Liver (tissue), 8 donors: ENCODE measurements at regions not wholly inside any gene's neighbourhood (a gene's known extent, or its start where the extent isn't known, plus 50 kb on each side); places are given as distances from the start of the nearest gene placed in this dataset.

Source experiments
- DNase-seq: peaks from one replicate; pipeline ENCODE4 v3.0.0-alpha.2; 2017; ENCODE audit warnings: low spot score
- H3K27ac ChIP-seq, 2 donors: one replicate each; pipeline ENCODE4 v1.7.0; 2013; ENCODE audit warnings: inconsistent platforms in 2 of 2, low read length in 2 of 2, control low read depth in 1 of 2, low read depth in 1 of 2, mild to moderate bottlenecking in 1 of 2
- H3K27me3 ChIP-seq, 4 donors: one replicate each; pipeline versions ENCODE4 v1.6.1 to v1.7.0; 2013; ENCODE audit warnings: low read length in 3 of 4, inconsistent platforms in 1 of 4, mild to moderate bottlenecking in 1 of 4, moderate library complexity in 1 of 4; ENCODE audit not compliant: control insufficient read depth in 4 of 4, insufficient read depth in 4 of 4
- H3K36me3 ChIP-seq, 4 donors: one replicate each; pipeline versions ENCODE4 v1.6.1 to v1.7.0; 2013; ENCODE audit warnings: low read length in 3 of 4, mild to moderate bottlenecking in 3 of 4, low read depth in 1 of 4, moderate library complexity in 1 of 4; ENCODE audit not compliant: control insufficient read depth in 4 of 4, insufficient read depth in 3 of 4
- H3K4me1 ChIP-seq, 4 donors: one replicate each; pipeline versions ENCODE4 v1.6.1 to v1.7.0; 2013; ENCODE audit warnings: low read length in 3 of 4, mild to moderate bottlenecking in 3 of 4, moderate library complexity in 1 of 4; ENCODE audit not compliant: control insufficient read depth in 4 of 4, insufficient read depth in 4 of 4
- H3K4me3 ChIP-seq, 3 donors: one replicate each; pipeline versions ENCODE4 v1.6.1 to v1.7.0; 2013; ENCODE audit warnings: low read length in 3 of 3, control low read depth in 1 of 3, low read depth in 1 of 3, mild to moderate bottlenecking in 1 of 3
- H3K9ac ChIP-seq, 2 donors: one replicate each; pipeline ENCODE4 v1.7.0; 2013; ENCODE audit warnings: low read length in 2 of 2, mild to moderate bottlenecking in 2 of 2, moderate library complexity in 2 of 2, control low read depth in 1 of 2, low read depth in 1 of 2
- H3K9me3 ChIP-seq, 4 donors: one replicate each; pipeline versions ENCODE4 v1.6.1 to v1.7.0; 2013; ENCODE audit warnings: low read length in 3 of 4; ENCODE audit not compliant: control insufficient read depth in 4 of 4
- ATF3 ChIP-seq: IDR thresholded peaks from 2 replicates; pipeline ENCODE4 v1.6.1; 2016; ENCODE audit warnings: antibody characterized with exemption
- CTCF ChIP-seq: fragments of 150-350 bp; IDR thresholded peaks from 2 replicates; pipeline ENCODE4 v1.5.1; 2017; ENCODE audit warnings: improper control_type of control experiment, low read depth, low read length; ENCODE audit not compliant: missing input control
- EGR1 ChIP-seq, 2 donors: IDR thresholded peaks; 2 replicates each; pipeline ENCODE4 v1.6.1; 2016 to 2018; ENCODE audit warnings: antibody characterized with exemption in 2 of 2, low read depth in 2 of 2
- FOXA1 ChIP-seq: IDR thresholded peaks from 2 replicates; pipeline ENCODE4 v1.6.1; 2016; ENCODE audit warnings: antibody characterized with exemption
- FOXA2 ChIP-seq: IDR thresholded peaks from 2 replicates; pipeline ENCODE4 v1.6.1; 2016; ENCODE audit warnings: antibody characterized with exemption
- GABPA ChIP-seq, 2 donors: IDR thresholded peaks in 1 of 2; conservative IDR thresholded peaks in 1 of 2; 2 replicates each; pipeline ENCODE4 v1.6.1; 2016; ENCODE audit warnings: antibody characterized with exemption in 2 of 2, mild to moderate bottlenecking in 1 of 2, moderate library complexity in 1 of 2
- HNF4A ChIP-seq, 2 donors: conservative IDR thresholded peaks; 2 replicates each; pipeline ENCODE4 v1.6.1; 2016; ENCODE audit warnings: antibody characterized with exemption in 2 of 2, mild to moderate bottlenecking in 2 of 2
- HNF4G ChIP-seq: IDR thresholded peaks from 2 replicates; pipeline ENCODE4 v1.6.1; 2016; ENCODE audit warnings: antibody characterized with exemption
- JUND ChIP-seq, 2 donors: IDR thresholded peaks; 2 replicates each; pipeline ENCODE4 v1.6.1; 2016; ENCODE audit warnings: antibody characterized with exemption in 2 of 2
- MAX ChIP-seq: IDR thresholded peaks from 2 replicates; pipeline ENCODE4 v1.6.1; 2016; ENCODE audit warnings: antibody characterized with exemption
- NR2F2 ChIP-seq: IDR thresholded peaks from 2 replicates; pipeline ENCODE4 v1.6.1; 2016; ENCODE audit warnings: antibody characterized with exemption
- RAD21 ChIP-seq, 2 donors: IDR thresholded peaks; 2 replicates each; pipeline ENCODE4 v1.6.1; 2016; ENCODE audit warnings: antibody characterized with exemption in 2 of 2, mild to moderate bottlenecking in 2 of 2
- REST ChIP-seq: IDR thresholded peaks from 2 replicates; pipeline ENCODE4 v1.6.1; 2016; ENCODE audit warnings: antibody characterized with exemption, mild to moderate bottlenecking
- RXRA ChIP-seq, 2 donors: IDR thresholded peaks; 2 replicates each; pipeline ENCODE4 v1.6.1; 2017 to 2018; ENCODE audit warnings: antibody characterized with exemption in 2 of 2, mild to moderate bottlenecking in 1 of 2
- SP1 ChIP-seq: IDR thresholded peaks from 2 replicates; pipeline ENCODE4 v1.6.1; 2018; ENCODE audit warnings: antibody characterized with exemption, mild to moderate bottlenecking
- TAF1 ChIP-seq: conservative IDR thresholded peaks from 2 replicates; pipeline ENCODE4 v1.6.1; 2016; ENCODE audit warnings: antibody characterized with exemption, mild to moderate bottlenecking
- ZBTB33 ChIP-seq: IDR thresholded peaks from 2 replicates; pipeline ENCODE4 v1.6.1; 2016; ENCODE audit warnings: antibody characterized with exemption
- WGBS: extraction: QIAGEN DNeasy Blood & Tissue Kit; methylation state at CpG from one replicate; pipeline ENCODE4 v1.1.7; 2013; 5-methylcytosine and 5-hydroxymethylcytosine counted together
- donor health status: healthy.
- donor health status: healthy.
- donor health status: healthy.
- donor health status: healthy.
- donor health status: healthy.

- Histone ChIP-seq H3K9me3 (peaks cover 0 to 1% (median 0%) of the 10 kb centered on the region in 4 donors), H3K4me1 (no peaks in the 10 kb centered on the region), H3K36me3 (no peaks in the 10 kb centered on the region), H3K4me3 (no peak overlapping the region), H3K27ac (no peak overlapping the region), H3K27me3 (peaks cover 0 to 3% (median 0%) of the 10 kb centered on the region in 4 donors), H3K9ac (no peak overlapping the region)
- no peak for DNase-seq
- 76% methylated on average over 2 of the region's 2 CpGs for WGBS
- TF ChIP-seq SP1 (no peak), TAF1 (no peak), JUND (IDR thresholded peaks at IDR 0.05) (no peak), CTCF (no peak), RXRA (IDR thresholded peaks at IDR 0.05) (no peak), HNF4A (conservative IDR thresholded peaks at IDR 0.05) (no peak), MAX (no peak), REST (no peak), FOXA1 (no peak), ZBTB33 (no peak), ATF3 (no peak)
Measured at GRCh38 chr7:42747044-42747443, 164.8 kb downstream of the C7orf25 start.

- Histone ChIP-seq H3K9ac (no peak overlapping the region), H3K36me3 (no peaks in the 10 kb centered on the region), H3K4me1 (no peaks in the 10 kb centered on the region), H3K27me3 (peaks cover 0 to 3% (median 0%) of the 10 kb centered on the region in 4 donors), H3K4me3 (no peak overlapping the region), H3K9me3 (no peaks in the 10 kb centered on the region), H3K27ac (no peak overlapping the region)
- WGBS: 56% methylated on average over 2 of the region's 2 CpGs
- DNase-seq: no peak
- TF ChIP-seq MAX: no peak
- no peak for TF ChIP-seq CTCF
- no peak for TF ChIP-seq GABPA (IDR thresholded peaks at IDR 0.05 in 1 of 2, conservative IDR thresholded peaks at IDR 0.05 in 1 of 2)
- TF ChIP-seq RXRA (IDR thresholded peaks at IDR 0.05): no peak
- no peak for TF ChIP-seq NR2F2
- TF ChIP-seq SP1: no peak
- TF ChIP-seq RAD21 (IDR thresholded peaks at IDR 0.05): no peak
- no peak for TF ChIP-seq EGR1 (IDR thresholded peaks at IDR 0.05; ENCODE audit: low read depth in 2 of 2)
- TF ChIP-seq REST: no peak
- no peak for TF ChIP-seq HNF4G
- TF ChIP-seq FOXA2: no peak
Measured at GRCh38 chr7:42746214-42746613, 165.7 kb downstream of the C7orf25 start.
